Activated naive CD4-positive, alpha-beta T cell treated with anti-CD3 and anti-CD28 coated beads, Interleukin-2, amount 50 U/mL, for 72 hours (primary cell): ENCODE measurements at regions not wholly inside any gene's neighbourhood (a gene's known extent, or its start where the extent isn't known, plus 50 kb on each side); places are given as distances from the start of the nearest gene placed in this dataset.

Source experiments
- ATAC-seq, 2 donors: fragments of 150-1000 bp; cut with Tn5 transposase; 2 replicates each; pipeline ENCODE4 v1.10.0; 2021; ENCODE audit warnings: mild to moderate bottlenecking in 2 of 2, moderate library complexity in 2 of 2
- DNase-seq, 2 donors: peaks; one replicate each; pipeline ENCODE4 v3.0.0; 2021 to 2022; ENCODE audit warnings: low spot score in 2 of 2
- H3K27ac Mint-ChIP-seq, 2 donors: one replicate each; pipeline ENCODE4 v1.8.0; 2022; ENCODE audit warnings: mild to moderate bottlenecking in 2 of 2, mixed read lengths in 2 of 2
- H3K36me3 Mint-ChIP-seq, 2 donors: one replicate each; pipeline ENCODE4 v1.8.0; 2022; ENCODE audit warnings: mixed read lengths in 2 of 2
- H3K9me3 Mint-ChIP-seq, 2 donors: one replicate each; pipeline ENCODE4 v1.8.0; 2022; ENCODE audit warnings: mixed read lengths in 2 of 2

- H3K36me3 Mint-ChIP-seq = peaks cover 20 to 34% of the 10 kb centered on the region in 2 donors
- DNase-seq (no peak), ATAC-seq (peak in 1 of 2 donors; percentile 39)
- peak overlapping the region in 1 of 2 donors; percentile 94 for H3K27ac Mint-ChIP-seq
- no peaks in the 10 kb centered on the region for H3K9me3 Mint-ChIP-seq
These were observed 66.2 kb upstream of the PTGR2 start for GRCh38 chr14:73785336-73785833.

- ATAC-seq (no peak), DNase-seq (no peak)
- H3K9me3 Mint-ChIP-seq = no peaks in the 10 kb centered on the region
- H3K36me3 Mint-ChIP-seq = peaks cover 20 to 38% of the 10 kb centered on the region in 2 donors
- H3K27ac Mint-ChIP-seq = peak overlapping the region in 1 of 2 donors; percentile 94
These were observed 66.7 kb upstream of the PTGR2 start for GRCh38 chr14:73784988-73785313.

GRCh38 chr14:73784181-73784987, 67.2 kb upstream of the PTGR2 start:
- DNase-seq (no peak), ATAC-seq (peak in 1 of 2 donors; percentile 36)
- H3K9me3 Mint-ChIP-seq = no peaks in the 10 kb centered on the region
- H3K27ac Mint-ChIP-seq = peak overlapping the region; percentile 85 to 94
- H3K36me3 Mint-ChIP-seq = peaks cover 20 to 39% of the 10 kb centered on the region in 2 donors

- ATAC-seq = no peak
- H3K27ac Mint-ChIP-seq = peak overlapping the region; percentile 91 to 94
- no peak for DNase-seq
- peaks cover 20 to 44% of the 10 kb centered on the region in 2 donors for H3K36me3 Mint-ChIP-seq
- H3K9me3 Mint-ChIP-seq = no peaks in the 10 kb centered on the region
These were observed 68.4 kb upstream of the PTGR2 start for GRCh38 chr14:73783107-73783727.

- Mint-ChIP-seq H3K27ac (peak overlapping the region in 1 of 2 donors; percentile 94), H3K9me3 (no peaks in the 10 kb centered on the region), H3K36me3 (peaks cover 17 to 44% of the 10 kb centered on the region in 2 donors)
- no peak for ATAC-seq
- DNase-seq = no peak
These were observed 68.4 kb upstream of the PNMA1 start for GRCh38 chr14:73782623-73783022.

- peaks cover 8 to 38% of the 10 kb centered on the region in 2 donors for H3K36me3 Mint-ChIP-seq
- ATAC-seq = no peak
- no peak overlapping the region for H3K27ac Mint-ChIP-seq
- no peak for DNase-seq
- H3K9me3 Mint-ChIP-seq = no peaks in the 10 kb centered on the region
These were observed 66.7 kb upstream of the PNMA1 start for GRCh38 chr14:73780896-73781295.

GRCh38 chr14:73780391-73780790, 66.2 kb upstream of the PNMA1 start:
- H3K36me3 Mint-ChIP-seq = peaks cover 7 to 32% of the 10 kb centered on the region in 2 donors
- H3K27ac Mint-ChIP-seq = no peak overlapping the region
- H3K9me3 Mint-ChIP-seq = no peaks in the 10 kb centered on the region
- DNase-seq = no peak
- no peak for ATAC-seq

- DNase-seq (no peak), ATAC-seq (no peak)
- Mint-ChIP-seq H3K36me3 (peaks cover 7 to 30% of the 10 kb centered on the region in 2 donors), H3K27ac (peak overlapping the region in 1 of 2 donors; percentile 56), H3K9me3 (no peaks in the 10 kb centered on the region)
These were observed 64.6 kb upstream of the PNMA1 start for GRCh38 chr14:73778736-73779135.

GRCh38 chr14:73777420-73777819, 63.2 kb upstream of the PNMA1 start:
- DNase-seq (no peak), ATAC-seq (peak in 1 of 2 donors; percentile 53)
- Mint-ChIP-seq H3K9me3 (no peaks in the 10 kb centered on the region), H3K27ac (peak overlapping the region; percentile 27 to 46), H3K36me3 (peaks cover 0 to 19% of the 10 kb centered on the region in 2 donors)

- no peaks in the 10 kb centered on the region for H3K9me3 Mint-ChIP-seq
- ATAC-seq = no peak
- peaks cover 0 to 17% of the 10 kb centered on the region in 2 donors for H3K36me3 Mint-ChIP-seq
- DNase-seq = no peak
- H3K27ac Mint-ChIP-seq = peak overlapping the region in 1 of 2 donors; percentile 36
These were observed 62.0 kb upstream of the PNMA1 start for GRCh38 chr14:73776194-73776537.

GRCh38 chr14:73775339-73776193, 61.4 kb upstream of the PNMA1 start:
- no peak for ATAC-seq
- Mint-ChIP-seq H3K9me3 (no peaks in the 10 kb centered on the region), H3K36me3 (peaks cover 0 to 12% of the 10 kb centered on the region in 2 donors), H3K27ac (peak overlapping the region in 1 of 2 donors; percentile 36)
- DNase-seq = no peak

GRCh38 chr14:73774671-73775070, 60.5 kb upstream of the PNMA1 start:
- peak overlapping the region; percentile 71 to 81 for H3K27ac Mint-ChIP-seq
- DNase-seq = no peak
- H3K9me3 Mint-ChIP-seq = no peaks in the 10 kb centered on the region
- peaks cover 0 to 6% of the 10 kb centered on the region in 2 donors for H3K36me3 Mint-ChIP-seq
- no peak for ATAC-seq

GRCh38 chr14:73774241-73774570, 60.0 kb upstream of the PNMA1 start:
- no peak for ATAC-seq
- DNase-seq = no peak
- H3K27ac Mint-ChIP-seq = peak overlapping the region in 1 of 2 donors; percentile 71

GRCh38 chr14:73773441-73774240, 59.5 kb upstream of the PNMA1 start:
- H3K9me3 Mint-ChIP-seq = no peaks in the 10 kb centered on the region

More at GRCh38 chr14:73774241-73774570, 60.0 kb upstream of the PNMA1 start:
- Mint-ChIP-seq H3K36me3 (peaks cover 0 to 6% of the 10 kb centered on the region in 2 donors), H3K9me3 (no peaks in the 10 kb centered on the region)

GRCh38 chr14:73771848-73772638, 57.9 kb upstream of the PNMA1 start:
- ATAC-seq = peak; percentile 70 to 85
- no peaks in the 10 kb centered on the region for H3K9me3 Mint-ChIP-seq
- H3K36me3 Mint-ChIP-seq = no peaks in the 10 kb centered on the region
- H3K27ac Mint-ChIP-seq = peak overlapping the region; percentile 66 to 87
- DNase-seq = peak; percentile 70 to 85

More at GRCh38 chr14:73773441-73774240, 59.5 kb upstream of the PNMA1 start:
- peak overlapping the region; percentile 9 to 71 for H3K27ac Mint-ChIP-seq
- DNase-seq (no peak), ATAC-seq (no peak)
- peaks cover 0 to 2% of the 10 kb centered on the region in 2 donors for H3K36me3 Mint-ChIP-seq
